Endodermal cell (in vitro differentiated cells): ENCODE measurements at regions not wholly inside any gene's neighbourhood (a gene's known extent, or its start where the extent isn't known, plus 50 kb on each side); places are given as distances from the start of the nearest gene placed in this dataset.

Experiments
- DNase-seq: peaks from one replicate; pipeline ENCODE4 v3.0.0-alpha.2; 2017
- H3K27ac ChIP-seq: 2 replicates; pipeline ENCODE4 v1.5.1; 2013; ENCODE audit warnings: mild to moderate bottlenecking, low read depth, low read length, moderate library complexity
- H3K27me3 ChIP-seq: 2 replicates; pipeline ENCODE4 v1.6.1; 2013; ENCODE audit warnings: mild to moderate bottlenecking, low read length, moderate library complexity; ENCODE audit not compliant: insufficient read depth, control insufficient read depth, poor library complexity, severe bottlenecking
- H3K36me3 ChIP-seq: 2 replicates; pipeline ENCODE4 v1.7.0; 2013; ENCODE audit warnings: mild to moderate bottlenecking, low read length, moderate library complexity; ENCODE audit not compliant: control insufficient read depth, insufficient read depth
- H3K4me1 ChIP-seq: one replicate; pipeline ENCODE4 v1.7.0; 2013; ENCODE audit warnings: low read length; ENCODE audit not compliant: control insufficient read depth, insufficient read depth
- H3K4me3 ChIP-seq: 2 replicates; pipeline ENCODE4 v1.5.1; 2013; ENCODE audit warnings: mild to moderate bottlenecking, low read length, moderate library complexity
- H3K9ac ChIP-seq: 2 replicates; pipeline ENCODE4 v1.6.1; 2013; ENCODE audit warnings: mild to moderate bottlenecking, low read length, moderate library complexity; ENCODE audit not compliant: poor library complexity, severe bottlenecking; ENCODE audit errors: extremely low read depth
- H3K9me3 ChIP-seq: 2 replicates; pipeline ENCODE4 v1.6.1; 2013; ENCODE audit warnings: mild to moderate bottlenecking, low read length, moderate library complexity; ENCODE audit not compliant: control insufficient read depth
- H3K27ac Mint-ChIP-seq: 2 replicates; pipeline ENCODE4 v1.8.0; 2020; ENCODE audit warnings: mixed read lengths
- H3K27me3 Mint-ChIP-seq: 2 replicates; pipeline ENCODE4 v1.8.0; 2021; ENCODE audit warnings: mild to moderate bottlenecking, mixed read lengths; ENCODE audit not compliant: insufficient read depth
- H3K36me3 Mint-ChIP-seq: 2 replicates; pipeline ENCODE4 v1.8.0; 2020; ENCODE audit warnings: low read depth, mixed read lengths
- H3K4me1 Mint-ChIP-seq: 2 replicates; pipeline ENCODE4 v1.8.0; 2020; ENCODE audit warnings: mixed read lengths
- H3K4me3 Mint-ChIP-seq: 2 replicates; pipeline ENCODE4 v1.8.0; 2020; ENCODE audit warnings: mild to moderate bottlenecking, moderate library complexity, mixed read lengths
- H3K9me3 Mint-ChIP-seq: 2 replicates; pipeline ENCODE4 v1.8.0; 2020; ENCODE audit warnings: mild to moderate bottlenecking, mixed read lengths
- CTCF ChIP-seq: fragments of 200-600 bp; sonication (generic); conservative IDR thresholded peaks from 2 replicates; pipeline ENCODE4 v1.5.0; 2021; ENCODE audit warnings: antibody characterized with exemption, mild to moderate bottlenecking
- WGBS, 2 experiments: methylation state at CpG; one replicate each; pipeline versions ENCODE4 v1.1.5 to v1.1.7; 2013; ENCODE audit warnings: missing lambda C conversion rate in 2 of 2, mixed read lengths in 1 of 2; ENCODE audit not compliant: insufficient coverage in 1 of 2, insufficient read length in 1 of 2; 5-methylcytosine and 5-hydroxymethylcytosine counted together

GRCh38 chr7:88458279-88458678 lies 151.6 kb upstream of the STEAP4 start:
- no peak for TF ChIP-seq CTCF
- no peak for DNase-seq
- no peaks in the 10 kb centered on the region for H3K27me3 Mint-ChIP-seq
- H3K4me3 Mint-ChIP-seq: no peak overlapping the region
- no peaks in the 10 kb centered on the region for H3K27me3 ChIP-seq
- no peaks in the 10 kb centered on the region for H3K9me3 ChIP-seq
- H3K4me1 Mint-ChIP-seq: no peaks in the 10 kb centered on the region
- H3K4me1 ChIP-seq: no peaks in the 10 kb centered on the region
- H3K9ac ChIP-seq: no peak overlapping the region
- H3K27ac Mint-ChIP-seq: no peak overlapping the region
- no peaks in the 10 kb centered on the region for H3K9me3 Mint-ChIP-seq
- H3K4me3 ChIP-seq: no peak overlapping the region
- H3K36me3 Mint-ChIP-seq: no peaks in the 10 kb centered on the region
- no peaks in the 10 kb centered on the region for H3K36me3 ChIP-seq
- H3K27ac ChIP-seq: no peak overlapping the region

GRCh38 chr7:88457320-88457719 lies 150.6 kb upstream of the STEAP4 start:
- no peaks in the 10 kb centered on the region for H3K36me3 Mint-ChIP-seq
- no peak for DNase-seq
- Histone ChIP-seq H3K4me3 (no peak overlapping the region), H3K9ac (no peak overlapping the region), H3K27me3 (no peaks in the 10 kb centered on the region), H3K9me3 (no peaks in the 10 kb centered on the region), H3K27ac (no peak overlapping the region), H3K36me3 (no peaks in the 10 kb centered on the region), H3K4me1 (no peaks in the 10 kb centered on the region)
- no peaks in the 10 kb centered on the region for H3K9me3 Mint-ChIP-seq
- no peak overlapping the region for H3K4me3 Mint-ChIP-seq
- H3K4me1 Mint-ChIP-seq: no peaks in the 10 kb centered on the region
- no peak for TF ChIP-seq CTCF
- WGBS, 2 experiments: 83% methylated on average over 1 of the region's 1 CpG; no CpG with 5 or more reads in 1 of the 2 experiments
- H3K27me3 Mint-ChIP-seq: no peaks in the 10 kb centered on the region
- no peak overlapping the region for H3K27ac Mint-ChIP-seq

- no peak overlapping the region for H3K4me3 Mint-ChIP-seq
- H3K27ac ChIP-seq: no peak overlapping the region
- no peaks in the 10 kb centered on the region for H3K9me3 ChIP-seq
- no peak for DNase-seq
- no peak overlapping the region for H3K9ac ChIP-seq
- no peaks in the 10 kb centered on the region for H3K27me3 Mint-ChIP-seq
- WGBS, 2 experiments: no CpG with 5 or more reads among the region's 1 CpG
- H3K4me1 Mint-ChIP-seq: no peaks in the 10 kb centered on the region
- no peaks in the 10 kb centered on the region for H3K36me3 ChIP-seq
- no peaks in the 10 kb centered on the region for H3K4me1 ChIP-seq
- H3K36me3 Mint-ChIP-seq: no peaks in the 10 kb centered on the region
- H3K27ac Mint-ChIP-seq: no peak overlapping the region
- H3K9me3 Mint-ChIP-seq: no peaks in the 10 kb centered on the region
- no peak for TF ChIP-seq CTCF
- H3K4me3 ChIP-seq: no peak overlapping the region
- H3K27me3 ChIP-seq: no peaks in the 10 kb centered on the region
Measured at GRCh38 chr7:88456490-88456889, 149.8 kb upstream of the STEAP4 start.
